ENCODE measurements at regions not wholly inside any gene's neighbourhood (a gene's known extent, or its start where the extent isn't known, plus 50 kb on each side); places are given as distances from the start of the nearest gene placed in this dataset.

GRCh38 chr13:59111751-59112171 is 1052.0 kb downstream of the DIAPH3 start:
- peak; percentile 82 for DNase-seq (ENCODE audit: low read depth)

- peak; percentile 98 for DNase-seq (ENCODE audit: low read depth)
Measured at GRCh38 chr13:59112221-59112718, 1051.5 kb downstream of the DIAPH3 start.

DNA sequence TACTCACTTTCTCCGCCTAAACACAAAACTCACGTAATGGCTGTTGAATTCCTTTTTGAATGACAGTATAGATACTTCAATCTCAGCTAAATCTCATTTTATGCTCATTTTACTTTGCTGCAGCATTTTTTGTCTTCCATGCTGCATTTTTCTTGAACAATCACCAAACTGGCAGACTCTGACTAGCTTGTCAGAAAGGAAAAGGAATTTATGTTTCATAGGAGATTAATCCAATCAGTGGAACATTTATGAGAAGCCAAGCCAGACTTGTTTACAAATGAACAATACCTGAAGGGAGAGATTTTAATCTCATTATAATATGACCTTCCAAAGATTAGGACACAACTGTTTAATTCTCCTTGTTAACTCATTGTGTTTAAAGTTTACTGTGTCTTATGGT is 1044.3 kb downstream of the DIAPH3 start:
- peak; percentile 43 for DNase-seq (ENCODE audit: low read depth)

- DNase-seq (ENCODE audit: low read depth): peak; percentile 50
Measured at GRCh38 chr13:59120297-59120843, 1043.4 kb downstream of the DIAPH3 start.

DNA sequence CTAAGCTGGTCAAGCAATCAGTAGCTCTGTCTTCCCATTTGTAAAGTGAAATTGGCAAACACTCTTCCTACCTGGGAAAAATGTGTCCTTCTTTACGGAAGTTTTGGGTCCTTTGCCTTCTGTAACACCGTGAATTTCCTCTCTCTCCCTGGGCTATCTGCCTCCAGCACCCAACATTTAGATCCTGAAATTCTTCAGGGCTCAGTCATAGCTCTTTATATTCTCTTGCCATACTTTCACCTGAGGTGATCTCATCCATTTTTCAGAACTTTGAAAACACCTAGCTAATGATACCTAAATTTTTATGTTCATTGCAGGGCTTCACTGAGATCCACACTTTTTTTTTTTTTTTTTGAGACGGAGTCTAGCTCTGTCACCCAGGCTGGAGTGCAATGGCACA is 1042.2 kb downstream of the DIAPH3 start:
- no peak for DNase-seq (ENCODE audit: low read depth)

- DNase-seq (ENCODE audit: low read depth): no peak
Measured at GRCh38 chr13:59126474-59126873, 1037.3 kb downstream of the DIAPH3 start.

- no peak for DNase-seq (ENCODE audit: low read depth)
Measured at GRCh38 chr13:59133903-59134302, 1029.8 kb downstream of the DIAPH3 start.

- DNase-seq (ENCODE audit: low read depth): peak; percentile 15
Measured at GRCh38 chr13:59144700-59145099, 1019.0 kb downstream of the DIAPH3 start.

DNA sequence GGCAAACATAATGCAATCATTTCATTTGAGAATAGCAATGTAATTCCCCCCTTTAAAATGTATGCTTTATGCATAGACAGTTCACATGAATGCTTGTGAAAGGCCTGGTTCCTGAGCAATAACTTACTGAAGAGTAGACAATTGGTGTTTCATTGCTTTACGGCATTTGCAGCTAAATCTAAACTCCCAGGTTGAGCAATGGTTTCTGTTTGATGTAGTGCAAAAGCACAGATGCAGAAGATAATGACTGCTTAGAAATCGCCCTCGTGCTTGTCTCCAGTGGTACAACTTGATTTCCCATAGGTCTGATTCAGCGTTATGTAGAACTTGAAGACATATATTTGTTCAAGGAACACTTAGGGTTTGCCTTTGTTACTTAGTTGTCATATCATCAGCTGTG is 1018.3 kb downstream of the DIAPH3 start:
- no peak for DNase-seq (ENCODE audit: low read depth)

DNA sequence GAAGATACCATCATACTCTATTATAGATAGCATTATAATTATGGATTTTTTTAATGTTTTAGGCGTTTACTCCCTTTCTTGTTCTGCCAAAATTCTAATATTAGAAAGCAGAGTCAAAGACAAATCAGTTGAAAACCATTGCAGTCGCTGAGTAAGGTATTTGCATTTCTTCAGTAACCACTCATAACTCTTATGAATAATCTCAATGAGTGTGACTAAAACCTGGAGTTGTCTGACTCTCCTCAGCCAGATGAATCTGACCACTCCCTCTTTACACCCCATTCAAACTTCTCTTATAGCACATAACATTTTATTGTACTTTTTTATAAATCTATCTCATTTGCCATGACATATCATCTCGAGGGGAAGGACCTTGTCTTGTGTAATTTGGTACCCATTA is 1006.5 kb downstream of the DIAPH3 start:
- no peak for DNase-seq (ENCODE audit: low read depth)

- DNase-seq (ENCODE audit: low read depth): no peak
Measured at GRCh38 chr13:59166174-59166573, 997.6 kb downstream of the DIAPH3 start.

DNA sequence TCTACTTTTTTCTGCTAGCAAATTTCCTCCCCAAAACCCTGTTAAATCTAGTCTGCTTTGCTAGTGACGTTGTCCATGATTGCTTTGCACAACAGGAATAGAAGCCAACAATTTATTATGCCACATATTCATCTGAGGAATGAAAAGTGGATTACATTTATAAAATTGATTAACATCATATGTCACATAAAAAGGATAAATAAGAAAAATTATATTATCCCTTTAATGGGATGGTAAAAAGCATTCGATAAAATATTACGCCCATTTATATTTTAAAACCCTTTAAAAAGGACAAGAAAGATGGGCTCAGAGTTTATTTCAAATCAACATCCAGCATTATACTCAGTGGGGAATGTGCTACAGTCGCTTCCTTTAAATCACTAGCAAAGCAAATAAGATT is 991.7 kb downstream of the DIAPH3 start:
- DNase-seq (ENCODE audit: low read depth): no peak

- DNase-seq (ENCODE audit: low read depth): no peak
Measured at GRCh38 chr13:59176775-59177174, 987.0 kb downstream of the DIAPH3 start.

DNA sequence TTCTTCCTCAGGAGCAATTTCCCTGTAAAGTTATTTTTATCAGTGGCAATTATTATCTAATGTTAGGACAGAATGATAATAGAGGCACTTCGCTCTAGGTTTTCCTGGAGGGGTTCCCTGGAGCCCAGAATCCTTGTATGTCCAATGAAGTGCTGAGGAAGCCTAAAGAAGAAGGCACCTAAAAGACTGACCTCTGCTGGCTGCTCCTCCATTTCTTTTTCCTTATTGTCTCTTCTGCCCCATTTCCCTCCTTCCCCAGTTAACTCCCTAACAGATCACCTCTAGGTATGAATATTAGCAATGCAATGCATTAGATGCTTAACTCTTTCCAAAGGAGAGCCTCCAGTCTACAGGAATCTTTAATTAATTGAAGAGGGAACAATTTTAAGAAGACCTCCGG is 985.4 kb downstream of the DIAPH3 start:
- peak; percentile 20 for DNase-seq (ENCODE audit: low read depth)

- DNase-seq (ENCODE audit: low read depth): no peak
Measured at GRCh38 chr13:59182241-59182640, 981.5 kb downstream of the DIAPH3 start.

DNA sequence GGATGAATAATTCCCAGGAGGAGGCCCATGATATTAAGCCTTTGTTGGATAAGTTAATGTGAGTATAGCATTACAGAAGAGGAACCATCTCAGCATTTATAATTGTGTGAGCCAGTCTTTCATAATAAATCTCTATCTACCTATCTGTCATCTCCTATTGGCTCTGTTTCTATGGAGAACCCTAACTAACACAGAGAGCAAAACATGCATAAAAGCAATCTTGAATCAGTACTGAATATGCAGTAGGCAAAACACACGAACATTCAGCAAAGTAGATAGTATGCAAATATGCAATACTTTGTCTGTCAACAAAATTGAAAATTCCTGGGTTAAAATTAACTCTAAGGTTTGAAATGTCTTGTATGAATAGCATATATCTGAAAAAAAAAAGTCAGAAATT is 966.3 kb downstream of the DIAPH3 start:
- no peak for DNase-seq (ENCODE audit: low read depth)

- DNase-seq (ENCODE audit: low read depth): no peak
Measured at GRCh38 chr13:59201841-59202240, 961.9 kb downstream of the DIAPH3 start.

DNA sequence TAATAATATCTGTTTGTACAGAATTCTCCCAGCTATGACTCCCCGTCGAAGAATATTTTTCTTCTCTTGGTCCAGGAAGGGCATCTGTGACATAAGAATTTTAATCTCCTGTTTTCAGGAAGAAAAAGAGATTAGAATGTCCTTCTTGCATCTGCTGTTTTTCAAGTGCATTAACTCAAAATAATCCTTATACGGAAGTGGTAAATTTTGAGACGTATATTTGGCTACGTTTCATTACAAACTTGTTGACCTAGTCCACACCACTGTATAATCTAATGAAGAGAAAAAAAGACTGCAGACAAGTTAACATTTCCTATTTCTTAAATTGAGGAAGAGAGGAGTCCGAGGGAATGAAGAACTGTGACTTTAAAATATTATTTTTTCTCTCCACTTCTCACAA is 959.9 kb downstream of the DIAPH3 start:
- DNase-seq (ENCODE audit: low read depth): no peak

DNA sequence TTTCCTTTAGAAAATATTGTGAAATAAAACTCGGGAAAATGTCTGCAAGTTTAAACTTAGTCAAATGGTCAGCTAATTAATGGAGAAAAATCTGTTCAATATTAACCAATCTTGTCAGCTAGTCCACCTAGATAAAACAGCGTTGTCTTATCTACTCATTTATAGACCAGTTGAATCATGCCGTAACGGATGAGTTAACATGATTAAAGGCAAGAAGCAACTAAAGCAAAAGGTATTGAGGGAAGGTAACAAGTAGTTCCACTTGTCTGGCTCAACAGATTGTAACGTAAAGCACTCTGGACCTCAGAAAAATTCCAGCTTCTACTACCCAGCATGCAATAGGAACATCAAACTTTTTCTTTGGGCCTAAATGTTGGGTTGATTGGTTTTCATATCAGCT is 958.2 kb downstream of the DIAPH3 start:
- no peak for DNase-seq (ENCODE audit: low read depth)

GRCh38 chr13:59208405-59209195 is 955.1 kb downstream of the DIAPH3 start:
- no peak for DNase-seq (ENCODE audit: low read depth)

GRCh38 chr13:59210543-59210942 is 953.2 kb downstream of the DIAPH3 start:
- no peak for DNase-seq (ENCODE audit: low read depth)

GRCh38 chr13:59211606-59212005 is 952.1 kb downstream of the DIAPH3 start:
- DNase-seq (ENCODE audit: low read depth): no peak

- DNase-seq (ENCODE audit: low read depth): no peak
Measured at GRCh38 chr13:59229401-59229800, 934.3 kb downstream of the DIAPH3 start.

DNA sequence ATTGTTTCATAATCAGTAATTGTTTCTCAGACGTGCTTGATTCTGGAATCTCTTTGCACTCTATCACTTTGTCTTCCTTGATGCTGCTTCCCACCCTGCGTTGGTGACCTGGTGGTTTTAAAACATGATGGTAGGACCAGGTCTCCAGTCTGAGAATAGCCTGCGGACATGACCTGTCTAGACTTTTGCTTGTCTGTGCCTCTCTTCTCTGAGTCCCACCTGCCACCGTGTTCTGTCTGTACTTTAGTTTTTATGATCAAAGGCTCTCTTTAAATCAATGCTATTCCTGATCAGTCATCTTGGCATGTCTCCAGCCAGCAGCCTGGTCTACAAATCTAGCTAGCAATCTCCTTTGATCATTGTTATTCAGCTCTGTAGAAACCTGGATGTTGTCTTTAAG is 933.9 kb downstream of the DIAPH3 start:
- no peak for DNase-seq (ENCODE audit: low read depth)
